ENCODE measurements at regions not wholly inside any gene's neighbourhood (a gene's known extent, or its start where the extent isn't known, plus 50 kb on each side); places are given as distances from the start of the nearest gene placed in this dataset.

DNA sequence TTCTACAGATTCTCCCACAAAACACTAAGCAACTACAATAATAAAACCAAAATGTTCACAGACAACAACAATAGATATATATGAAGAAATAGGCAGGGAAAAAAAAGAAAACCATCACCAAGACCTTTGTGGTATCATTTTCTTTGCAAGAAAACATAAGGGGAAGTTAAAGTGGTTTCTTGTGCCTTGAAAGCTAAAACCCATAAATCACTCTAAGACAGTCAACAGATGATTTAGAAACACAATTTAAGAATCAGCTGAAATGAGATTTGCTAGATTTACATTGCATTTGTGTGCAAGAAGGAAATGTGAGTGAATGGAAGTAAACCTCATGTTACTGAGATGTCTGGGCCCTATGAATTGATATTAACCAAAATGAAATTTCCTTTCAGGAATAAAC, 1265.4 kb upstream of the GJE1 start:
- Histone ChIP-seq H3K4me1 (ENCODE audit: control insufficient read depth in 5 of 5, insufficient read depth in 5 of 5, low read length in 5 of 5) (no peaks in the 10 kb centered on the region), H3K9me3 (ENCODE audit: control insufficient read depth in 5 of 5, low read length in 5 of 5) (no peaks in the 10 kb centered on the region), H3K27me3 (ENCODE audit: control insufficient read depth in 5 of 5, insufficient read depth in 4 of 5, low read length in 5 of 5) (no peaks in the 10 kb centered on the region), H3K4me3 (ENCODE audit: low read depth in 1 of 5, low read length in 5 of 5) (no peak overlapping the region), H3K36me3 (ENCODE audit: control insufficient read depth in 5 of 5, insufficient read depth in 5 of 5, low read length in 5 of 5) (no peaks in the 10 kb centered on the region), H3K27ac (ENCODE audit: low read depth, low read length) (no peak overlapping the region), H3K9ac (ENCODE audit: low read length in 5 of 5) (no peak overlapping the region)

DNA sequence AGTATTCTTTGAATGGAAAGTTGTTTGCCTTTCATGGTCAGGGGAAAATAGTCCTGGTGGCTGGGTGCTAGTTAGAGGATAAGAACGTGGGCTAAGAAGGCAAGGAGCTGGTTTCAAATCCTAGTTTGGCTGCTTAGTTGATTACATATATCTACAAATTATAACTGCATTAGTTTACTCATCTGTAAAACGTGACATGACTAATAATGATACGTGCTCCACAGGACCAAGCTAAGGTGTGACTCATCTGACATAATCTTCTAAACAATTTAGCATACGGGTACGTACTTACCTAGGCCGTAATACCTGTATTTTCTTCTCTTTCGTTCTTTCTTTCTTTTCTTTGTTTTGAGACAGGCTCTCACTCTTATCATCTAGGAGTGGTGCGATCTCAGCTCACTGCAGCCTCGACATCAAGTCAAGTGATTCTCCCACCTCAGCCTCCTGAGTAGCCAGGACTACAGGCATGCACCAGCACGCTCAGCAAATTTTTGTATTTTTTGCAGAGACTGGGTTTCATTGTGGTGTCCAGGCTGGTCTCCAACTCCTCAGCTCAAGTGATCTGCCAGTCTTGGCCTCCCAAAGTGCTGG, 1274.2 kb upstream of the GJE1 start:
- Histone ChIP-seq H3K27me3 (ENCODE audit: control insufficient read depth in 5 of 5, insufficient read depth in 4 of 5, low read length in 5 of 5) (no peaks in the 10 kb centered on the region), H3K4me1 (ENCODE audit: control insufficient read depth in 5 of 5, insufficient read depth in 5 of 5, low read length in 5 of 5) (peaks cover 0 to 26% (median 16%) of the 10 kb centered on the region in 5 donors), H3K9ac (ENCODE audit: low read length in 5 of 5) (no peak overlapping the region), H3K9me3 (ENCODE audit: control insufficient read depth in 5 of 5, low read length in 5 of 5) (no peaks in the 10 kb centered on the region), H3K27ac (ENCODE audit: low read depth, low read length) (peak overlapping the region; percentile 22), H3K36me3 (ENCODE audit: control insufficient read depth in 5 of 5, insufficient read depth in 5 of 5, low read length in 5 of 5) (no peaks in the 10 kb centered on the region), H3K4me3 (ENCODE audit: low read depth in 1 of 5, low read length in 5 of 5) (no peak overlapping the region)

DNA sequence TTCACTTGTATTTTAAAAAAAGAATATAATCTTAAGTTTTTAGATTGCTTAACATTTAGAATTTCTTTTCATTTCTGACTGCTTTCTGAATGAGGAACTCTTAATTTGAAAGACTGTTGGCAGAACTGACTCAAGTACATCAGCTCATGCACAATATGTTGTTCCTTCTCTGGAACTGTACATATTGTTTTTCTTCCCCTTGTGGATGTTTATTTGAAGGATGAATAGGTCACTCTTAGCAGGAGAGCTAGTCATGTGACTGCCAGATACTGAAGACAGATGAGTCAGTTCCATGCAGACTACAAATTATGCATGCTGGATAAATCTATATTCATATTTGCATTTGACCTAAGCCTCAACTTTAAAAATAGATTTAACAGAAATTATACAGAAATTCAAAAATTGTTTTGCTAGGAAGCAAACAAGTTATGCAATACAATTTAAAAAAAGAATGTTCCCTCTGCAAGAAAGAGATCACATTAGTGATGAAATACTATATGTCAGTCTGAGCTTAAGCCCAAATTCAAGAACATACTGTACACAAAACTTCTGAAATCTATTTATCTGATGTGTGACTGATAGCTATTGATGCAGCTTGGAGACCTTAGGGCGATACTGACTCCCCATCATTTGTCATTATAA, 1274.9 kb upstream of the GJE1 start:
- H3K27me3 ChIP-seq (ENCODE audit: control insufficient read depth in 5 of 5, insufficient read depth in 4 of 5, low read length in 5 of 5): no peaks in the 10 kb centered on the region
- no peaks in the 10 kb centered on the region for H3K36me3 ChIP-seq (ENCODE audit: control insufficient read depth in 5 of 5, insufficient read depth in 5 of 5, low read length in 5 of 5)
- H3K9me3 ChIP-seq (ENCODE audit: control insufficient read depth in 5 of 5, low read length in 5 of 5): no peaks in the 10 kb centered on the region
- H3K27ac ChIP-seq (ENCODE audit: low read depth, low read length): peak overlapping the region; percentile 22
- no peak overlapping the region for H3K4me3 ChIP-seq (ENCODE audit: low read depth in 1 of 5, low read length in 5 of 5)
- H3K9ac ChIP-seq (ENCODE audit: low read length in 5 of 5): no peak overlapping the region
- H3K4me1 ChIP-seq (ENCODE audit: control insufficient read depth in 5 of 5, insufficient read depth in 5 of 5, low read length in 5 of 5): peaks cover 0 to 26% (median 16%) of the 10 kb centered on the region in 5 donors

GRCh38 chr6:140855520-140855919, 1277.2 kb upstream of the GJE1 start:
- no peak overlapping the region for H3K27ac ChIP-seq (ENCODE audit: low read depth, low read length)
- H3K4me3 ChIP-seq (ENCODE audit: low read depth in 1 of 5, low read length in 5 of 5): no peak overlapping the region
- H3K36me3 ChIP-seq (ENCODE audit: control insufficient read depth in 5 of 5, insufficient read depth in 5 of 5, low read length in 5 of 5): no peaks in the 10 kb centered on the region
- H3K27me3 ChIP-seq (ENCODE audit: control insufficient read depth in 5 of 5, insufficient read depth in 4 of 5, low read length in 5 of 5): no peaks in the 10 kb centered on the region
- H3K9ac ChIP-seq (ENCODE audit: low read length in 5 of 5): no peak overlapping the region
- no peaks in the 10 kb centered on the region for H3K9me3 ChIP-seq (ENCODE audit: control insufficient read depth in 5 of 5, low read length in 5 of 5)
- peaks cover 0 to 26% (median 16%) of the 10 kb centered on the region in 5 donors for H3K4me1 ChIP-seq (ENCODE audit: control insufficient read depth in 5 of 5, insufficient read depth in 5 of 5, low read length in 5 of 5)

DNA sequence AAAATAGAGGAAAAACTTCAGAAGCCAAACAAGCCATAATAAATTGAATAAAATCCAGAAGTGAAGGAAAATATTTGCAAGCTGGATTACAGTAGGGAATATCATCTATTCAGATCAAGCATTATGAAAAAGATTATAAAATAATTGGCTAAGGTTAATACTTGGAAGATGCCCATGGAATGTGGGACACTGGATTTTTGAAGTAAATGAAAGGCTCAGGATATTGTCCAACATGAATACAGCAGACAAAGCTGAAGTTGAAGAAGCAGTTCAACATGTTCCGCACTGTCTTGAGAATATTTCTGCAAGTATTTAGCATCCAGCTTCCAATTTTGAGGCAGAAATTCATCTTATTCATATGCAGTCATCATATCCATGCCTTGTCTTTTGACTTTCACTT, 1278.4 kb upstream of the GJE1 start:
- Histone ChIP-seq H3K4me3 (ENCODE audit: low read depth in 1 of 5, low read length in 5 of 5) (no peak overlapping the region), H3K36me3 (ENCODE audit: control insufficient read depth in 5 of 5, insufficient read depth in 5 of 5, low read length in 5 of 5) (no peaks in the 10 kb centered on the region), H3K27ac (ENCODE audit: low read depth, low read length) (peak overlapping the region; percentile 9), H3K9me3 (ENCODE audit: control insufficient read depth in 5 of 5, low read length in 5 of 5) (no peaks in the 10 kb centered on the region), H3K9ac (ENCODE audit: low read length in 5 of 5) (peak overlapping the region in 1 of 5 donors; percentile 32), H3K4me1 (ENCODE audit: control insufficient read depth in 5 of 5, insufficient read depth in 5 of 5, low read length in 5 of 5) (peaks cover 0 to 26% (median 16%) of the 10 kb centered on the region in 5 donors), H3K27me3 (ENCODE audit: control insufficient read depth in 5 of 5, insufficient read depth in 4 of 5, low read length in 5 of 5) (no peaks in the 10 kb centered on the region)

- H3K9me3 ChIP-seq (ENCODE audit: control insufficient read depth in 5 of 5, low read length in 5 of 5): no peaks in the 10 kb centered on the region
- no peaks in the 10 kb centered on the region for H3K36me3 ChIP-seq (ENCODE audit: control insufficient read depth in 5 of 5, insufficient read depth in 5 of 5, low read length in 5 of 5)
- H3K4me3 ChIP-seq (ENCODE audit: low read depth in 1 of 5, low read length in 5 of 5): no peak overlapping the region
- peaks cover 0 to 22% (median 6%) of the 10 kb centered on the region in 5 donors for H3K4me1 ChIP-seq (ENCODE audit: control insufficient read depth in 5 of 5, insufficient read depth in 5 of 5, low read length in 5 of 5)
- no peak overlapping the region for H3K27ac ChIP-seq (ENCODE audit: low read depth, low read length)
- H3K9ac ChIP-seq (ENCODE audit: low read length in 5 of 5): no peak overlapping the region
- H3K27me3 ChIP-seq (ENCODE audit: control insufficient read depth in 5 of 5, insufficient read depth in 4 of 5, low read length in 5 of 5): no peaks in the 10 kb centered on the region
Observed at GRCh38 chr6:140850438-140850837, 1282.3 kb upstream of the GJE1 start.

- Histone ChIP-seq H3K9ac (ENCODE audit: low read length in 5 of 5) (no peak overlapping the region), H3K4me3 (ENCODE audit: low read depth in 1 of 5, low read length in 5 of 5) (no peak overlapping the region), H3K36me3 (ENCODE audit: control insufficient read depth in 5 of 5, insufficient read depth in 5 of 5, low read length in 5 of 5) (no peaks in the 10 kb centered on the region), H3K4me1 (ENCODE audit: control insufficient read depth in 5 of 5, insufficient read depth in 5 of 5, low read length in 5 of 5) (peaks cover 0 to 21% (median 6%) of the 10 kb centered on the region in 5 donors), H3K27me3 (ENCODE audit: control insufficient read depth in 5 of 5, insufficient read depth in 4 of 5, low read length in 5 of 5) (no peaks in the 10 kb centered on the region), H3K9me3 (ENCODE audit: control insufficient read depth in 5 of 5, low read length in 5 of 5) (no peaks in the 10 kb centered on the region), H3K27ac (ENCODE audit: low read depth, low read length) (no peak overlapping the region)
Observed at GRCh38 chr6:140849456-140849855, 1283.3 kb upstream of the GJE1 start.

DNA sequence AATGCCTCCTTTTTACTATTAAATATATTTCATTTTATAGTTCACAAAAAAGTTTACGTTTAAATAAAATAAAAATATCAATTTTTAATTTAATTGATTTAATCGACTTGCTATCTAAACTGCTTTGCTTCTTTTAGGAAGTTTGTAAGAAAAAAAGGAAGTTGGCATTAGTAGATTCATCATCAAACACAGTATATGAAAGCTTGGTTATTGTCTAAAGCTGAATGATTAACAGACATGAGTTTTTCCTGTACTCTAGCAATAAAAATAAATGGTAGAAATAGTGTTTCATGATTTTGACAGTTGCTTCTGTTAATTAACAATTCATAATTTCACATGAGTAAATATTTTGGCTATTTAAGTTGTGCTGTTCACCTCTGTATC, 1285.5 kb upstream of the GJE1 start:
- Histone ChIP-seq H3K9ac (ENCODE audit: low read length in 5 of 5) (no peak overlapping the region), H3K4me1 (ENCODE audit: control insufficient read depth in 5 of 5, insufficient read depth in 5 of 5, low read length in 5 of 5) (peaks cover 0 to 12% (median 0%) of the 10 kb centered on the region in 5 donors), H3K27me3 (ENCODE audit: control insufficient read depth in 5 of 5, insufficient read depth in 4 of 5, low read length in 5 of 5) (no peaks in the 10 kb centered on the region), H3K9me3 (ENCODE audit: control insufficient read depth in 5 of 5, low read length in 5 of 5) (no peaks in the 10 kb centered on the region), H3K27ac (ENCODE audit: low read depth, low read length) (no peak overlapping the region), H3K4me3 (ENCODE audit: low read depth in 1 of 5, low read length in 5 of 5) (no peak overlapping the region), H3K36me3 (ENCODE audit: control insufficient read depth in 5 of 5, insufficient read depth in 5 of 5, low read length in 5 of 5) (no peaks in the 10 kb centered on the region)

GRCh38 chr6:140846503-140847261, 1286.0 kb upstream of the GJE1 start:
- Histone ChIP-seq H3K9me3 (ENCODE audit: control insufficient read depth in 5 of 5, low read length in 5 of 5) (no peaks in the 10 kb centered on the region), H3K4me1 (ENCODE audit: control insufficient read depth in 5 of 5, insufficient read depth in 5 of 5, low read length in 5 of 5) (peaks cover 0 to 12% (median 0%) of the 10 kb centered on the region in 5 donors), H3K27ac (ENCODE audit: low read depth, low read length) (no peak overlapping the region), H3K27me3 (ENCODE audit: control insufficient read depth in 5 of 5, insufficient read depth in 4 of 5, low read length in 5 of 5) (no peaks in the 10 kb centered on the region), H3K9ac (ENCODE audit: low read length in 5 of 5) (no peak overlapping the region), H3K4me3 (ENCODE audit: low read depth in 1 of 5, low read length in 5 of 5) (no peak overlapping the region), H3K36me3 (ENCODE audit: control insufficient read depth in 5 of 5, insufficient read depth in 5 of 5, low read length in 5 of 5) (no peaks in the 10 kb centered on the region)

- no peaks in the 10 kb centered on the region for H3K36me3 ChIP-seq (ENCODE audit: control insufficient read depth in 5 of 5, insufficient read depth in 5 of 5, low read length in 5 of 5)
- no peak overlapping the region for H3K9ac ChIP-seq (ENCODE audit: low read length in 5 of 5)
- H3K4me1 ChIP-seq (ENCODE audit: control insufficient read depth in 5 of 5, insufficient read depth in 5 of 5, low read length in 5 of 5): peaks cover 0 to 12% (median 0%) of the 10 kb centered on the region in 5 donors
- H3K4me3 ChIP-seq (ENCODE audit: low read depth in 1 of 5, low read length in 5 of 5): no peak overlapping the region
- no peaks in the 10 kb centered on the region for H3K27me3 ChIP-seq (ENCODE audit: control insufficient read depth in 5 of 5, insufficient read depth in 4 of 5, low read length in 5 of 5)
- no peaks in the 10 kb centered on the region for H3K9me3 ChIP-seq (ENCODE audit: control insufficient read depth in 5 of 5, low read length in 5 of 5)
- H3K27ac ChIP-seq (ENCODE audit: low read depth, low read length): no peak overlapping the region
Observed at GRCh38 chr6:140845701-140846100, 1287.0 kb upstream of the GJE1 start.
